Cardiac fibroblast (primary cell): ENCODE measurements at regions not wholly inside any gene's neighbourhood (a gene's known extent, or its start where the extent isn't known, plus 50 kb on each side); places are given as distances from the start of the nearest gene placed in this dataset.

ENCODE experiments used
- DNase-seq, 2 donors: peaks; one replicate each; pipeline versions ENCODE4 v3.0.0 to v3.0.0-alpha.2; 2010; ENCODE audit warnings: low read depth in 2 of 2
- H3K4me3 ChIP-seq, 2 donors: replicated peaks in 1 of 2; 1 replicate in 1 of 2; 2 replicates in 1 of 2; pipeline ENCODE4 v1.5.1; 2011; ENCODE audit warnings: low read depth in 2 of 2, low read length in 2 of 2, mild to moderate bottlenecking in 2 of 2, moderate library complexity in 1 of 2
- TF ChIP-seq, protein P1 (sequence below): IDR thresholded peaks from one replicate; pipeline ENCODE4 v1.5.1; 2011; ENCODE audit warnings: low read depth, mild to moderate bottlenecking, low read length, inconsistent platforms

DNA sequence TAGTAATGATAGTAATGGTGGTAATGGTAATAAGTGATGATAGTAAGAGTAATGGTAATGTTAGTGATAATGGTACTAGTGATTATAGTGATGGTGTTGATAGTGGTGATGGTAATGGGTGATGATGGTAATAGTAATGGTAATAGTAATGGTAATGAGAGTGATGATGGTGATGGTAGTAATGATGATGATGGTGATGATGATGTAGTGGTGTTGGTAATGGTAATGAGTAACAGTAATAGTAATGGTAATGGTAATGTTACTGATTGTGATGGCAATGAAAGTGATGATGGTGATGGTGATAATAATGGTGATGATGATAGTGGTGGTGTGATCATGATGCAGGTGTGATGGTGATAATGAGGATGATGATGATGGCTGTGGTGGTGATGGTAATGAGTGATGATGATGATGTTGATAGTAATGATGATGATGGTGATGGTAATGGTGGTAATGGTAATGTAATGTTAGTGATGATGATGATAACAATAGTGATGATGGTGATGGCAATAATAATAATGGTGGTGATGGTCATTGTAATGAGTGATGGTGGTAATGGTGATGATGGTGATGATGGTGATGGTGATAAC is 235.0 kb downstream of the MATN1 start:
- no peak overlapping the region for H3K4me3 ChIP-seq
- TF ChIP-seq, protein P1, sequence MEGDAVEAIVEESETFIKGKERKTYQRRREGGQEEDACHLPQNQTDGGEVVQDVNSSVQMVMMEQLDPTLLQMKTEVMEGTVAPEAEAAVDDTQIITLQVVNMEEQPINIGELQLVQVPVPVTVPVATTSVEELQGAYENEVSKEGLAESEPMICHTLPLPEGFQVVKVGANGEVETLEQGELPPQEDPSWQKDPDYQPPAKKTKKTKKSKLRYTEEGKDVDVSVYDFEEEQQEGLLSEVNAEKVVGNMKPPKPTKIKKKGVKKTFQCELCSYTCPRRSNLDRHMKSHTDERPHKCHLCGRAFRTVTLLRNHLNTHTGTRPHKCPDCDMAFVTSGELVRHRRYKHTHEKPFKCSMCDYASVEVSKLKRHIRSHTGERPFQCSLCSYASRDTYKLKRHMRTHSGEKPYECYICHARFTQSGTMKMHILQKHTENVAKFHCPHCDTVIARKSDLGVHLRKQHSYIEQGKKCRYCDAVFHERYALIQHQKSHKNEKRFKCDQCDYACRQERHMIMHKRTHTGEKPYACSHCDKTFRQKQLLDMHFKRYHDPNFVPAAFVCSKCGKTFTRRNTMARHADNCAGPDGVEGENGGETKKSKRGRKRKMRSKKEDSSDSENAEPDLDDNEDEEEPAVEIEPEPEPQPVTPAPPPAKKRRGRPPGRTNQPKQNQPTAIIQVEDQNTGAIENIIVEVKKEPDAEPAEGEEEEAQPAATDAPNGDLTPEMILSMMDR: no peak
- no peak for DNase-seq

DNA sequence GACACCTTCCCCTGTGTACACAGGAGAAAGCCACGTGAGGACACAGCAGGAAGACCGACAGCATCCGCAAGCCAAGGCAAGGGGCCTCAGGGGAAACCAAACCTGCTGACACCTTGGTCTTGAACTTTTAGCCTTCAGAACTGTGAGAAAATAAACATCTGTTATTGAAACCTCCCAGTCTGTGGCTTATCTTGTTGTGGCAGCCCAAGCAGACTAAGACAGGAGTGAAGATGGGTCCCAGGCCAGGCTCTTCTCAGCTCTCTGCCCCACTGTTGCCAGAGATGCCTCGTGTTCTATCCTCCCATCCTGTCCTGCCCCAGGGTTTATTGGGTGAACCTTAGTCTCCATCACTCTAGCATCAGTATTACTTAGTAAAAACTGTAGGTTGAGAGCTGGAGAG is 236.3 kb downstream of the MATN1 start:
- DNase-seq: no peak
- TF ChIP-seq, protein P1: no peak
- no peak overlapping the region for H3K4me3 ChIP-seq

DNA sequence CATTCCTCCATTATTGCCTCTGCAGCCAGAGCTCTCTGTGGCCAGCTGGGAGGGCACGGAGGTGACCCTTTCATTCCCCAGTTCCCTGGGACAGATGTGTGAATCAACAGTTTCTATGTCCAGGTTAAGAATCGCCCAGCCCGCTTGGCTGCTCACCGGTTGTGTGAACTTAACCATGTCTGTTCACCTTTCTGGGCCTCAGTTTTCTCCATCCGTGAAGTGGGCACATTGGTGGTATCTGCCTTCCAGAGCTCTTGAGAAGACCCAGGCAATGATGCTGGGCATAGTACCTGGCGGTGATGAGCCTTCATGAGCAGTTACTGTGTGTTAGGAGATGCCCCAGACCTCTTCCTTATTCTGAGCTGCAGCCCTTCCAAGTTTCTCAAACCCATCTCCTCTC is 238.3 kb downstream of the MATN1 start:
- TF ChIP-seq, protein P1: no peak
- no peak for DNase-seq
- no peak overlapping the region for H3K4me3 ChIP-seq

DNA sequence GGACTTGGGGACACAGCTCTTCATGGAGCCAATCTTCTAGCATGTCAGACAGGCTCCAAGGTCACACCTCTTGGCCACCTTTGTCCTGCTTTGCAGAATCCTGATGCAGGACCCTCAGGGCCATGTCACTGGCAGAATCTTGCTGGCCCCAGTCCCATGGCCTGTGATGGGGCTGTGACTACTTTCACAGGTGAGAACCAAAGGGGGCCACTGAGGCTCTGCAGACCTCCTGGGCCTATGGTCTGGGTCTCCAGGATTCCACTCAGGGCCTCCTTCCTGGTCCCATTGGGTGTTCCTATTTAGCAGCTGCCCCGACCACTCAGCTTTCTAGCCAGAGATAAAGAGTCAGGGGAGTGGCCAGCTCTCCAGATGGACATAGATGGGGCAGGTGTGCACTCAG is 238.7 kb downstream of the MATN1 start:
- TF ChIP-seq, protein P1: no peak
- no peak overlapping the region for H3K4me3 ChIP-seq

DNA sequence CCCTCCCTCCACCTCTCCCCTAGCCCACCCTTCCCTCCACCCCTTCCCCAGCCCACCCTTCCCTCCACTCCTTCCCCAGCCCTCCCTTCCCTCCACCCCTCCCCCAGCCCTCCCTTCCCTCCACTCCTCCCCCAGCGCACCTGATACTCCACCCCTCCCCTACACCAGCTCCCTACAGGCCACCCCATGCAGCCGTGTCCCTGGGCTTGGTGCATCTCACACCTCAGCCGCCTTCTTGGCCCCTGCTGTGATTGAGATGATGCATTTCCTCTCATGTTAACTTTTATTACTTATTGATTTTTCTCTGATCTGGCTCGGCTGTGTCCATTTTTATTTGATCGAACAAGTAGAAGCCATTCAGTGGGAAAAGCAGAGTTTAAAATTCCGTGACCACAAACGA is 243.8 kb downstream of the MATN1 start:
- TF ChIP-seq, protein P1: no peak
- H3K4me3 ChIP-seq: no peak overlapping the region
- DNase-seq: no peak

More for the DNA sequence above, 238.7 kb downstream of the MATN1 start:
- DNase-seq: no peak

DNA sequence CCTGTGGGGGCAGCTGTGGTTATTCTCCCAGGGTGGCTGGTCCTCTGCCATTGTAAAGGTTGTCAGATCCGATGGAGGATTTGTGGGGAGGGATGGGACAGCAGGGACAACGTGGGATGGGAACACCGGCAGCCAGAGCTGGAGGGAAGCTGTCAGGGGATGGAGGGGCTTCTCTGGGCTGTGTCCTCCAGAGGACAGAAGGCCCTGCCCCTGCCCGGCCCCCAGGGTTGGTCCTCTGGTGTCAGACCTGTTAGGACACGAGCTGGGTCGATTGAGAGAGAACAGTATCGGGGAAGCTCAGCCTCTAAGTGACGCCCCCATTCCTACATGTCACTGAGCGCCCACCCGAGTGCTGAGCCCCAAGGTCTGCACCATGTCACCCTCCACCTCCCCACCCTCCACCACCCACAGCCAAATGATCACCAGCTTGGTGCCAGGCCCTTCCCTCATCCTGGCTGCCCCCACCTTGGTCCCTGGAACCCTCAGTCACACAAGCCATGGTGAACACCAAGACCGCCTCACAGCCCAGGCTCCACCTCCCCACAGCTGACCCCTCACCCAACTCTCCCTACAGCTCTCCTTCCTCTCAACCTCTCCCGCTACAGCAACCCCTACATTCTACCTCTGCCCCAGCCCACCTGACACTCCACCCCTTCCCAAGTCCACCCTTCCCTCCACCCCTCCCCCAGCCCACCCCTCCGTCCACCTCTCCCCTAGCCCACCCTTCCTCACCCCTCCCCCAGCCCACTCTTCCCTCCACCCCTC is 244.4 kb downstream of the MATN1 start:
- TF ChIP-seq, protein P1: no peak
- DNase-seq: no peak
- H3K4me3 ChIP-seq: no peak overlapping the region
